ENCODE measurements at regions not wholly inside any gene's neighbourhood (a gene's known extent, or its start where the extent isn't known, plus 50 kb on each side); places are given as distances from the start of the nearest gene placed in this dataset.

DNA sequence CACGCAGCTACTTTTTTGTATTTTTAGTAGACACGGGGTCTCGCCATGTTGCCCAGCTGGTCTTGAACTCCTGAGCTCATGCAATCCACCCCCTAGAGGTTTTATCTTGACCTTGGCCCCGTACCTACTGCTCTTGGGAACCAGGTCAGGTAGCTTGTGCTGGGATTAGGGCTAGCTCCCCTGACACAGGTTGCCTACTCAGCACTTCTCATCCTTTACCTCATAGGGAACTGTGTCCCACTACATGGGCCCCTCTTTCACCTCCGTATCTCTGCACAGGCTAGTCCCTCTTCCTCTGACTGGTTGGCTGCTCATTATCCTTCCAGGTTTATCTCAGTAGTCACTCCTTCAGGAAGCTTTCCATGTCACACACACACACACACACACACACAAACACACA, 58.0 kb upstream of the ITPRID1 start:
- TF ChIP-seq, protein P1, sequence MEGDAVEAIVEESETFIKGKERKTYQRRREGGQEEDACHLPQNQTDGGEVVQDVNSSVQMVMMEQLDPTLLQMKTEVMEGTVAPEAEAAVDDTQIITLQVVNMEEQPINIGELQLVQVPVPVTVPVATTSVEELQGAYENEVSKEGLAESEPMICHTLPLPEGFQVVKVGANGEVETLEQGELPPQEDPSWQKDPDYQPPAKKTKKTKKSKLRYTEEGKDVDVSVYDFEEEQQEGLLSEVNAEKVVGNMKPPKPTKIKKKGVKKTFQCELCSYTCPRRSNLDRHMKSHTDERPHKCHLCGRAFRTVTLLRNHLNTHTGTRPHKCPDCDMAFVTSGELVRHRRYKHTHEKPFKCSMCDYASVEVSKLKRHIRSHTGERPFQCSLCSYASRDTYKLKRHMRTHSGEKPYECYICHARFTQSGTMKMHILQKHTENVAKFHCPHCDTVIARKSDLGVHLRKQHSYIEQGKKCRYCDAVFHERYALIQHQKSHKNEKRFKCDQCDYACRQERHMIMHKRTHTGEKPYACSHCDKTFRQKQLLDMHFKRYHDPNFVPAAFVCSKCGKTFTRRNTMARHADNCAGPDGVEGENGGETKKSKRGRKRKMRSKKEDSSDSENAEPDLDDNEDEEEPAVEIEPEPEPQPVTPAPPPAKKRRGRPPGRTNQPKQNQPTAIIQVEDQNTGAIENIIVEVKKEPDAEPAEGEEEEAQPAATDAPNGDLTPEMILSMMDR (IDR thresholded peaks at IDR 0.05) = no peak
- intact Hi-C loops (cut with DNase I) = no loop called here
- ATAC-seq = no peak

GRCh38 chr7:31456646-31457368, 57.1 kb upstream of the ITPRID1 start:
- intact Hi-C loops (cut with DNase I) = no loop called here
- DNase-seq (no peak), ATAC-seq (no peak)
- H3K9me3 ChIP-seq = no peaks in the 10 kb centered on the region
- TF ChIP-seq, protein P1 (IDR thresholded peaks at IDR 0.05) = no peak
- H3K4me1 ChIP-seq = no peaks in the 10 kb centered on the region
- no peaks in the 10 kb centered on the region for H3K27me3 ChIP-seq
- H3K4me3 ChIP-seq = no peak overlapping the region
- H3K36me3 ChIP-seq = no peaks in the 10 kb centered on the region
- no peak overlapping the region for H3K27ac ChIP-seq

More for the DNA sequence above, 58.0 kb upstream of the ITPRID1 start:
- no peak for DNase-seq
- Histone ChIP-seq H3K27ac (no peak overlapping the region), H3K4me3 (no peak overlapping the region), H3K27me3 (no peaks in the 10 kb centered on the region), H3K36me3 (no peaks in the 10 kb centered on the region), H3K9me3 (no peaks in the 10 kb centered on the region), H3K4me1 (no peaks in the 10 kb centered on the region)

DNA sequence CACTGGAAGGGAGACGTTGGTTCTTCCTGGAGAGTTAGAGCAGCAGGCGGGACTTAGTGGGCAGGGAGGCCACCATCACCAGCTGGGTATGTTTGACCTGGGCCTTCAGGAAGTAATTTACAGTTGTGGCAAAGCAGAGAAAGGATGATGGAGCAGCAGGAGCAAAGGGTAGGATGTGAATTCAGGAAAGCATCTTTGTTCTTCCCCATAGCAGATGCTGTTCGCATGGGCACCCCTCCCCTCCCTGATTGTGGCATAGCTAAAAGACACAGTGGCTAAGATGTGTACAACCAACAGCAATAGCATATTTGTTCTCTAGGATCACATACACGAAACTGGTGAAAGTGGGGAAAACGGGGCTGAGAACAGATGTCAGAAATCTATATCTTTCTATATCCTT, 56.3 kb upstream of the ITPRID1 start:
- no peak overlapping the region for H3K27ac ChIP-seq
- intact Hi-C loops (cut with DNase I) = no loop called here
- H3K4me1 ChIP-seq = no peaks in the 10 kb centered on the region
- ATAC-seq (no peak), DNase-seq (no peak)
- TF ChIP-seq, protein P1 (IDR thresholded peaks at IDR 0.05) = no peak
- no peaks in the 10 kb centered on the region for H3K9me3 ChIP-seq
- H3K36me3 ChIP-seq = no peaks in the 10 kb centered on the region
- H3K27me3 ChIP-seq = no peaks in the 10 kb centered on the region
- no peak overlapping the region for H3K4me3 ChIP-seq

DNA sequence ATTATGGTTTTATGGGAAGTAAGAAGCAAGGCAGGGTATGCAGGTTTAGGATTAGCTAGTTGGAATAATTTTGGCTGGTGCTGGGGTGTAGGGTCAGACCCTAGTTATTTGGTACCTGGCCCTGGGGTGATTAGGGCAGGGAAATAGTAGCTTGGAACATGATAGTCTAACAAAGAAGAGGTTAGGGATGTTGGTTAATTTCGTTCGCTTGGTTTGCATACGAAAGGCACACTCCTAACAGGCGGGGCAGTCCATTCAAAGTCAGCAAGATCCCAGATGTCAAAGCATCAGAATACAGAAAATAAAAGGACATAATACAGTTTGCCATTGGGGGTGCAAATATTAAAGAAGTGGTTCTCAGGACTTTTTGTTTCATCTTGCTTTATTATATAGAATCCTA, 55.7 kb upstream of the ITPRID1 start:
- intact Hi-C loops (cut with DNase I) = no loop called here
- no peak overlapping the region for H3K27ac ChIP-seq
- TF ChIP-seq, protein P1 (IDR thresholded peaks at IDR 0.05) = no peak

GRCh38 chr7:31462636-31463035, 51.3 kb upstream of the ITPRID1 start:
- H3K4me3 ChIP-seq = no peak overlapping the region
- intact Hi-C loops (cut with DNase I) = no loop called here
- no peak for DNase-seq
- ATAC-seq = no peak
- H3K4me1 ChIP-seq = no peaks in the 10 kb centered on the region
- no peaks in the 10 kb centered on the region for H3K27me3 ChIP-seq
- H3K36me3 ChIP-seq = no peaks in the 10 kb centered on the region
- H3K27ac ChIP-seq = no peak overlapping the region
- TF ChIP-seq, protein P1 (IDR thresholded peaks at IDR 0.05) = no peak
- H3K9me3 ChIP-seq = no peaks in the 10 kb centered on the region

More for the DNA sequence above, 55.7 kb upstream of the ITPRID1 start:
- DNase-seq (no peak), ATAC-seq (no peak)
- H3K27me3 ChIP-seq = no peaks in the 10 kb centered on the region
- no peaks in the 10 kb centered on the region for H3K4me1 ChIP-seq
- H3K9me3 ChIP-seq = no peaks in the 10 kb centered on the region
- H3K36me3 ChIP-seq = no peaks in the 10 kb centered on the region
- H3K4me3 ChIP-seq = no peak overlapping the region

Measured in upper lobe of right lung (tissue), 1 donor.